ENCODE measurements at regions not wholly inside any gene's neighbourhood (a gene's known extent, or its start where the extent isn't known, plus 50 kb on each side); places are given as distances from the start of the nearest gene placed in this dataset.

GRCh38 chr14:101069228-101069549, 165.7 kb upstream of the RTL1 start:
- DNase-seq, result no peak

GRCh38 chr14:101069666-101070362, 166.3 kb upstream of the RTL1 start:
- DNase-seq, result no peak

GRCh38 chr14:101070540-101071492, 167.3 kb upstream of the RTL1 start:
- DNase-seq, result no peak

GRCh38 chr14:101071493-101071906, 168.0 kb upstream of the RTL1 start:
- DNase-seq, result no peak

GRCh38 chr14:101072070-101072469, 168.5 kb upstream of the RTL1 start:
- DNase-seq, result no peak

- DNase-seq, result no peak
Measured at GRCh38 chr14:101072531-101072930, 169.0 kb upstream of the RTL1 start.

GRCh38 chr14:101072945-101073597, 169.5 kb upstream of the RTL1 start:
- peak; percentile 26 for DNase-seq

- DNase-seq, result no peak
Measured at GRCh38 chr14:101073598-101073965, 170.1 kb upstream of the RTL1 start.

GRCh38 chr14:101074196-101075024, 170.9 kb upstream of the RTL1 start:
- DNase-seq, result no peak

- DNase-seq, result no peak
Measured at GRCh38 chr14:101075025-101075800, 171.7 kb upstream of the RTL1 start.

- no peak for DNase-seq
Measured at GRCh38 chr14:101075801-101076413, 172.4 kb upstream of the RTL1 start.

GRCh38 chr14:101076451-101077198, 173.1 kb upstream of the RTL1 start:
- no peak for DNase-seq

GRCh38 chr14:101077481-101078074, 174.1 kb upstream of the RTL1 start:
- DNase-seq, result no peak

GRCh38 chr14:101078170-101078891, 174.8 kb upstream of the RTL1 start:
- no peak for DNase-seq

GRCh38 chr14:101078892-101079221, 175.3 kb upstream of the RTL1 start:
- no peak for DNase-seq

- DNase-seq, result no peak
Measured at GRCh38 chr14:101080922-101081593, 177.5 kb upstream of the RTL1 start.

- no peak for DNase-seq
Measured at GRCh38 chr14:101082036-101082435, 178.5 kb upstream of the RTL1 start.

- DNase-seq, result no peak
Measured at GRCh38 chr14:101082436-101083384, 179.2 kb upstream of the RTL1 start.

Measured in MV-4-11 (cell line).